DOHH2 (cell line): ENCODE measurements at regions not wholly inside any gene's neighbourhood (a gene's known extent, or its start where the extent isn't known, plus 50 kb on each side); places are given as distances from the start of the nearest gene placed in this dataset.

Experiments
- H3F3A ChIP-seq: fragments of 200-600 bp; sonication (generic), shearing (Covaris generic); 2 replicates; pipeline ENCODE4 v1.6.0; 2016; ENCODE audit warnings: antibody characterized with exemption, mild to moderate bottlenecking; ENCODE audit not compliant: control insufficient read depth, insufficient read depth
- H3K27ac ChIP-seq: fragments of 200-600 bp; sonication (generic); 2 replicates; pipeline ENCODE4 v1.5.1; 2014; ENCODE audit warnings: low read depth, mild to moderate bottlenecking, low read length, moderate library complexity
- H3K27me3 ChIP-seq: fragments of 200-600 bp; sonication (generic); 2 replicates; pipeline ENCODE4 v1.6.1; 2014; ENCODE audit warnings: mild to moderate bottlenecking, low read length, mixed read lengths; ENCODE audit not compliant: control insufficient read depth
- H3K36me3 ChIP-seq: fragments of 200-600 bp; sonication (generic); 2 replicates; pipeline ENCODE4 v1.6.1; 2014; ENCODE audit warnings: mild to moderate bottlenecking, low read length, moderate library complexity, mixed read lengths; ENCODE audit not compliant: control insufficient read depth
- H3K4me1 ChIP-seq: fragments of 200-600 bp; sonication (generic); 2 replicates; pipeline ENCODE4 v1.6.1; 2014; ENCODE audit warnings: mild to moderate bottlenecking, low read length, mixed read lengths; ENCODE audit not compliant: control insufficient read depth
- H3K4me2 ChIP-seq: fragments of 200-600 bp; sonication (generic); 2 replicates; pipeline ENCODE4 v1.6.0; 2014; ENCODE audit warnings: mild to moderate bottlenecking, low read length, moderate library complexity
- H3K4me3 ChIP-seq: fragments of 200-600 bp; sonication (generic); 2 replicates; pipeline ENCODE4 v1.5.1; 2014; ENCODE audit warnings: mild to moderate bottlenecking, low read length, mixed read lengths
- H3K79me2 ChIP-seq: fragments of 200-600 bp; sonication (generic); 2 replicates; pipeline ENCODE4 v1.6.1; 2014; ENCODE audit warnings: mild to moderate bottlenecking, low read length, mixed read lengths; ENCODE audit not compliant: control insufficient read depth
- H3K9me2 ChIP-seq: fragments of 200-600 bp; sonication (generic); replicated peaks from 2 replicates; pipeline ENCODE4 v1.6.1; 2014; ENCODE audit warnings: mild to moderate bottlenecking, low read length, mixed read lengths; ENCODE audit not compliant: control insufficient read depth
- H3K9me3 ChIP-seq: fragments of 200-600 bp; sonication (generic); 2 replicates; pipeline ENCODE4 v1.6.1; 2014; ENCODE audit warnings: antibody characterized with exemption, low read length, mixed read lengths; ENCODE audit not compliant: control insufficient read depth, insufficient read depth
- H4K20me1 ChIP-seq: fragments of 200-600 bp; sonication (generic); 2 replicates; pipeline ENCODE4 v1.6.0; 2014; ENCODE audit warnings: low read depth, mild to moderate bottlenecking, antibody characterized with exemption, low read length, moderate library complexity; ENCODE audit not compliant: control insufficient read depth, insufficient read depth
- EZH2phosphoT487 ChIP-seq: fragments of 200-600 bp; sonication (generic); IDR thresholded peaks from 2 replicates; pipeline ENCODE4 v1.6.1; 2017; ENCODE audit warnings: borderline replicate concordance, mild to moderate bottlenecking, antibody characterized with exemption, low read length, moderate library complexity, mixed read lengths
- TF ChIP-seq, protein P1 (sequence below): fragments of 200-600 bp; sonication (generic); IDR thresholded peaks from one replicate; pipeline ENCODE4 v1.5.1; 2014; ENCODE audit warnings: antibody characterized with exemption, mild to moderate bottlenecking, low read depth, low read length; ENCODE audit not compliant: poor library complexity, severe bottlenecking

- Histone ChIP-seq H3K79me2 (no peaks in the 10 kb centered on the region), H3K4me3 (no peak overlapping the region), H3K4me2 (no peak overlapping the region), H3K27ac (no peak overlapping the region), H3K27me3 (no peaks in the 10 kb centered on the region), H4K20me1 (no peaks in the 10 kb centered on the region), H3K9me3 (no peaks in the 10 kb centered on the region), H3K36me3 (no peaks in the 10 kb centered on the region), H3K4me1 (no peaks in the 10 kb centered on the region), H3F3A (no peaks in the 10 kb centered on the region), H3K9me2 (no peaks in the 10 kb centered on the region)
- TF ChIP-seq, protein P1, sequence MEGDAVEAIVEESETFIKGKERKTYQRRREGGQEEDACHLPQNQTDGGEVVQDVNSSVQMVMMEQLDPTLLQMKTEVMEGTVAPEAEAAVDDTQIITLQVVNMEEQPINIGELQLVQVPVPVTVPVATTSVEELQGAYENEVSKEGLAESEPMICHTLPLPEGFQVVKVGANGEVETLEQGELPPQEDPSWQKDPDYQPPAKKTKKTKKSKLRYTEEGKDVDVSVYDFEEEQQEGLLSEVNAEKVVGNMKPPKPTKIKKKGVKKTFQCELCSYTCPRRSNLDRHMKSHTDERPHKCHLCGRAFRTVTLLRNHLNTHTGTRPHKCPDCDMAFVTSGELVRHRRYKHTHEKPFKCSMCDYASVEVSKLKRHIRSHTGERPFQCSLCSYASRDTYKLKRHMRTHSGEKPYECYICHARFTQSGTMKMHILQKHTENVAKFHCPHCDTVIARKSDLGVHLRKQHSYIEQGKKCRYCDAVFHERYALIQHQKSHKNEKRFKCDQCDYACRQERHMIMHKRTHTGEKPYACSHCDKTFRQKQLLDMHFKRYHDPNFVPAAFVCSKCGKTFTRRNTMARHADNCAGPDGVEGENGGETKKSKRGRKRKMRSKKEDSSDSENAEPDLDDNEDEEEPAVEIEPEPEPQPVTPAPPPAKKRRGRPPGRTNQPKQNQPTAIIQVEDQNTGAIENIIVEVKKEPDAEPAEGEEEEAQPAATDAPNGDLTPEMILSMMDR = no peak
- TF ChIP-seq EZH2phosphoT487 = no peak
Observed at GRCh38 chr9:78763424-78763823, 466.5 kb downstream of the PSAT1 start.

- TF ChIP-seq EZH2phosphoT487 = no peak
- TF ChIP-seq, protein P1 = no peak
- no peaks in the 10 kb centered on the region for H3K27me3 ChIP-seq
Observed at GRCh38 chr9:78765861-78766260, 468.9 kb downstream of the PSAT1 start.

GRCh38 chr9:78767490-78767889, 470.6 kb downstream of the PSAT1 start:
- no peak overlapping the region for H3K4me3 ChIP-seq
- no peaks in the 10 kb centered on the region for H3K27me3 ChIP-seq
- no peak overlapping the region for H3K27ac ChIP-seq
- no peaks in the 10 kb centered on the region for H3K79me2 ChIP-seq
- peaks cover 10% of the 10 kb centered on the region for H3K4me1 ChIP-seq
- H3K4me2 ChIP-seq = no peak overlapping the region
- H3K36me3 ChIP-seq = no peaks in the 10 kb centered on the region
- H3K9me2 ChIP-seq = no peaks in the 10 kb centered on the region
- H4K20me1 ChIP-seq = no peaks in the 10 kb centered on the region
- TF ChIP-seq, protein P1 = no peak
- no peak for TF ChIP-seq EZH2phosphoT487
- no peaks in the 10 kb centered on the region for H3F3A ChIP-seq
- no peaks in the 10 kb centered on the region for H3K9me3 ChIP-seq

More at GRCh38 chr9:78765861-78766260, 468.9 kb downstream of the PSAT1 start:
- H3K79me2 ChIP-seq = no peaks in the 10 kb centered on the region
- H3K9me3 ChIP-seq = no peaks in the 10 kb centered on the region
- H3K4me1 ChIP-seq = peaks cover 10% of the 10 kb centered on the region
- no peaks in the 10 kb centered on the region for H3K36me3 ChIP-seq
- no peaks in the 10 kb centered on the region for H4K20me1 ChIP-seq
- H3K4me2 ChIP-seq = no peak overlapping the region
- H3K4me3 ChIP-seq = no peak overlapping the region
- H3K9me2 ChIP-seq = no peaks in the 10 kb centered on the region
- no peaks in the 10 kb centered on the region for H3F3A ChIP-seq
- no peak overlapping the region for H3K27ac ChIP-seq

- no peaks in the 10 kb centered on the region for H3K36me3 ChIP-seq
Observed at GRCh38 chr9:78769690-78770089, 472.8 kb downstream of the PSAT1 start.

More at GRCh38 chr9:78769690-78770089, 472.8 kb downstream of the PSAT1 start:
- no peaks in the 10 kb centered on the region for H3F3A ChIP-seq
- no peak overlapping the region for H3K4me2 ChIP-seq
- H3K4me1 ChIP-seq = peaks cover 14% of the 10 kb centered on the region
- no peaks in the 10 kb centered on the region for H3K27me3 ChIP-seq
- H3K9me3 ChIP-seq = no peaks in the 10 kb centered on the region
- H3K9me2 ChIP-seq = no peaks in the 10 kb centered on the region
- no peaks in the 10 kb centered on the region for H3K79me2 ChIP-seq
- no peak for TF ChIP-seq EZH2phosphoT487
- TF ChIP-seq, protein P1 = no peak
- no peak overlapping the region for H3K4me3 ChIP-seq
- no peak overlapping the region for H3K27ac ChIP-seq
- H4K20me1 ChIP-seq = no peaks in the 10 kb centered on the region
